ENCODE measurements at regions not wholly inside any gene's neighbourhood (a gene's known extent, or its start where the extent isn't known, plus 50 kb on each side); places are given as distances from the start of the nearest gene placed in this dataset.
A peak's percentile ranks its signal among the peaks of the same experiment; 100 is the strongest.

DNA sequence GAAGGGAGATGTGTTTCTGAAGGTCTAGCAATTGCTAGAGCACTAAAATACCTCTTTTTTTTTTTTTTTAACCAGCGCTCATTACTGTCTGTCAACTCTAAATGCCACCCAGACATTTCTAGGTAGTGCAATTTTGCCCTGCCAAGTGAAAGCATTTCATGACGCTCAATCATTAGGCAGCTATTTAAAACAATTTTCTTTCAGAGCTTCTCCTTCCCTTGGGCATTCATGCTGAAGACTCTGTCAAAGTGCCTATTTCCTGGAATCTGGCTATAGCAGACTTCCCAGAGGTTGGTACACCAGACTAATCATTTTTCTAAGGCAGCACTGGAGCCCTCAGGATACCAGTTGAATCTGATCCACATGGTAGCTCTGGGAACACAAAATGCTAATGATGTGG lies 97.0 kb upstream of the ANKRD55 start:
- DNase-seq (ENCODE audit: low read depth in 2 of 3, low spot score in 1 of 3), result no peak

DNA sequence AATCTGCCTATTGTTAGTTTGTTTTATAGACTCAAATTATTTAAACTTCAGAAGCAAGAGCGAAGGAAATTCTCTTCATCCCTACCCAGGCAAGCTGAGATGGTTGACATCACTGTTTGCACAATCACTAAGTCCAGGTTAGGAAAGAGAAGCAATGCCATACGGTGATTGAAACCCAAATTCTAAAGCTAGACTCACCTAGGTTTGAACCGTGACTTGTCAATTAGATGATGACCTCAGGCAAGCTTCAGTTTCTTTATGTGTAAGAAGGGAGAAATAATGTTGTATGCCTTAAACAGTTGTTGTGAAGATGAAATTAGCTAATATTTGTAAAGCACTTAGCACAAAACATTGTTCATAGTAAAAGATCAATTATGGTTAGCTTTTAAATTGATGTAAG lies 96.5 kb upstream of the ANKRD55 start:
- no peak for DNase-seq (ENCODE audit: low read depth in 2 of 3, low spot score in 1 of 3)

DNA sequence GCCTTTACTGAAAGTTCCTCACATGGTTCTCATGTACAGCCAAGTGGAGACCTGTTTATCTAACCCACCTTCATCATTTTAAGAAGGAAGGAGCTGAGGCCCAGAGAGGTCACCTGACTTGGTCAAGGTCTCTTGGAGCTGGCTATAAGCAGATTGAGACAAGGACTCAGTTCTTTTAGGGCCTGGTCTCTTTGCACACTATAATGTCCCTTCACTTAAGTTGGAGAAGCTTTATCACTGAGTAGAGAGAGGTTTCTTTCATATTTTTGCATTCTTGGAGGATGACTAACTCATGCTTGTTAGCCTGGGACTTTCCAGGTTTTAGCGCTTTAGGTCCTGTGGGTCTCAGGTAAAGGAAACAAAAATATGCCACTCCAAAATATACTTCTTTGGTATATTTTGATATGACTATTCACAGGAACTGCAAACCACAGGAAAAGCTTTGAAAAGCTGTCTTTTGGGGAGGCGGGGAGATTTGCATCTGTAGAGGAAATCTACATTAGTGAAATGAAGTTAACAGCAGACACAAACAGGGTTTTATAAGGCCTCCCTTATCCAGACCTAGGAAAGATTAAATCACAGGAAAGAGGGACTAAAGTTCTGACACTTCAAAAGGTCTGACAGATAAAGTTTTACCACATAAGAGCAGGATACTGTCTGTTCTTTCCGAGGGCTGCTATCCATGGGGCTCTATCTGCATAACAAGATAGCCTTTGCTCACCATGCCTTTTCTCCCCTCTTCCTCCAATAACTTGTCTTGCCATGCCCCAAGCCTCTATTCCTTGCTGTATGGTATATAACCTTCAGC lies 95.8 kb upstream of the ANKRD55 start:
- peak; percentile 32 to 45 (median 33) for DNase-seq (ENCODE audit: low read depth in 2 of 3, low spot score in 1 of 3)

DNA sequence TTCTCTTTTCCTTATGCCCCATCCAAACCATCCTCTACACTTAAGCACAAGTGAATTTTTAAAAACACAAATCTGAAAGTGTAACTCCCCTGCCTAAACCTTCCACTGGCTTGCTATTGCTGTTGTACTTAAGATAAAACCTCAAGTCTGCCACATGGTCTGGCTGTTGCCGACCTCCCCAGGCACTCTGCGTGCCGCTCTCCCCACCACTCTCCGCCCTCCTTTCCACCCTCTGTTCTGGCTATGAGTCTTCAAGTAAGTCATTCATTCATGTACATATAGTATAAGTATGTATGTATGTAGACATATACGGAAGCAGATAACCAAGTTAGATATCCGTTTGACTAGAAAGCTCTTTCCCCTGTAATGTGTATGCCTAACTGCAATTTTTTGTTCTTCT lies 94.7 kb upstream of the ANKRD55 start:
- DNase-seq (ENCODE audit: low read depth in 2 of 3, low spot score in 1 of 3), result peak; percentile 68 to 83 (median 68)

DNA sequence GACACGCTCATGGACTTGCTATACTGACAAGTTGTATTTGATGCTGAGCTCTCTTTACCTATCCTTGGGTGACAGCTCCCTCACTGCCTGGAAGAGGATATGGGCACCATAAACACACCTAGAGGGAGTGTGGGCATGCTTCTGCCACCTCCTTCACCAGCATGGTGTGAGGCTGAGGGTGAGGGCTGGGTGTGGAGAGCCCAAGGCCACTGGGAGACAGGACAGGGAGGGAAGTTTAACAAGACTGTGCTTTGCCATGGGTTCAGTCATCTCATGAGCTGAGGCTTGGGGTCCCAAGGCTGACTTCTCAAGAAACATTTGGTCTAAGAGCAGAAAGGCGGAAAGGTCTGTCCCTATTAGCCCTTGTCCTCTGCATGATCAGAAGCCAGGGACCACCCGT lies 93.6 kb upstream of the ANKRD55 start:
- no peak for DNase-seq (ENCODE audit: low read depth in 2 of 3, low spot score in 1 of 3)

DNA sequence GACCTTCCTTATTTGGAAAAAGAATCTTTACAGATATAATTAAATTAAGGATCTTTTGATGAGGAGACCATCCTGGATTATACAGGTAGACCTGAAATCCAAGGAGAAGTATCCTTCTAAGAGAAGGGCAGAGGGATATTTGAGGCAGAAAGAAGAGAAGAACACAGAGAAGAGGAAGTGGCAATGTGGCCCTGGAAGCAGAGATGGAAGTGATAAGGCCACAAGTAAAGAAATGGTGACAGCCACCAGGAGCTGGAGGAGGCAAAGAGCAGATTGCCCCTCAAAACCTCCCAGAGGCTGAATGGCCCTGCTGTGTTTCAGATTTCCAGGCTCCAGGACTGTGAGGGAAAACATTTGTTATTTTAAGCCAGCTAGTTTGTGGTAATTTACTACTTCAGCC lies 93.0 kb upstream of the ANKRD55 start:
- DNase-seq (ENCODE audit: low read depth in 2 of 3, low spot score in 1 of 3), result no peak

DNA sequence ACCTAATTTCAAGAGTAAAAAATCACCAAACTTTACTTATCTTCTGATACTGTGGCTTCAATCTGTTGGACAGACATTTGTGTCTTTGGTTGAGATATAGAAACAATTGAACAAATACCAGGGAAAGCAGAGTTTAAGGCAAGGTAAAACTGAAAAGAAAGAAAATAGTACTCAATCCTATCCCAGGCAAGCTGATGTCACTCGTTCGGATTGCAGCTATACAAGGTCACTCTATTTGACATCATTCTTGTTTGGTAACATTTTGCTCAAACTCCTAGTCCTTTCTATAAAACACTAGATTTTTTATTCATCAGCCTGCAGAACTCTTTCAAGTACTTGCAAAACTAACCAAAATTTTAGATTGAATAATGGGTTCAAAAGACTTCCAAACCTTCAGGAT lies 91.9 kb upstream of the ANKRD55 start:
- no peak for DNase-seq (ENCODE audit: low read depth in 2 of 3, low spot score in 1 of 3)

DNA sequence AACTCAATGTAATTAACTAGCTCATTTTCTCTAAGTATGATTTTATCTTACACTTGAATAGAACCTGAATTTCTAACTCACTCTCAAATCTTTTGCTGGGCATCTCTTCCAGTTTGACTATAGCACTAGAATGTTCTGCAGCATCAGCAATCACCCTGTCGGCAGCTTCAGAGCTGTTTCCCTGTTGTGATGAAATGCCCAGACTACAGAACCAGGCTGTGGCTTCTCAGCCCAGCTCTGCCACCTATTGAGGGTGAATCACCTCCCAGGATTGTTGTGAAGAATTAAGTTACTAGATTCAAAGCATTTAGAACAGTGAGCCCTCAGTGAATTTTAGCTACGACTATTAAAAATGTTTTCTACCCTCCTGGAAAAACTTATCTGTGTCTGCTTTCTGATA lies 90.4 kb upstream of the ANKRD55 start:
- no peak for DNase-seq (ENCODE audit: low read depth in 2 of 3, low spot score in 1 of 3)

DNA sequence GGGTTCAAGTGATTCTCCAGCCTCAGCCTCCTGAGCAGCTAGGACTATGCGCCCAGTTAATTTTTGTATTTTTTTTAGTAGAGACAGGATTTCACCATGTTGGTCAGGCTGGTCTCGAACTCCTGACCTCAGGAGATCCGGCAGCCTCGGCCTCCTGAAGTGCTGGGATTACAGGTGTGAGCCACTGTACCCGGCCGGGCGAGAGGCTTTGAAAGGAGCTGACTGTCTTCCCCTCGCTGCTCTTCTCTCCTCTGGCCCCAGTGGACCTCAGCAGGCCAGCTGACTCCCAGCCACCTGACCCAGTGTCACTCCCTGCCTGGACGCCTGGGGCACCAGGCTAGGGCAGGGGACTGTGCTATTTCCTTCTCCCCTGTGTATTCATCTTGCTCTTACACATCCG lies 89.5 kb upstream of the ANKRD55 start:
- no peak for DNase-seq (ENCODE audit: low read depth in 2 of 3, low spot score in 1 of 3)

DNA sequence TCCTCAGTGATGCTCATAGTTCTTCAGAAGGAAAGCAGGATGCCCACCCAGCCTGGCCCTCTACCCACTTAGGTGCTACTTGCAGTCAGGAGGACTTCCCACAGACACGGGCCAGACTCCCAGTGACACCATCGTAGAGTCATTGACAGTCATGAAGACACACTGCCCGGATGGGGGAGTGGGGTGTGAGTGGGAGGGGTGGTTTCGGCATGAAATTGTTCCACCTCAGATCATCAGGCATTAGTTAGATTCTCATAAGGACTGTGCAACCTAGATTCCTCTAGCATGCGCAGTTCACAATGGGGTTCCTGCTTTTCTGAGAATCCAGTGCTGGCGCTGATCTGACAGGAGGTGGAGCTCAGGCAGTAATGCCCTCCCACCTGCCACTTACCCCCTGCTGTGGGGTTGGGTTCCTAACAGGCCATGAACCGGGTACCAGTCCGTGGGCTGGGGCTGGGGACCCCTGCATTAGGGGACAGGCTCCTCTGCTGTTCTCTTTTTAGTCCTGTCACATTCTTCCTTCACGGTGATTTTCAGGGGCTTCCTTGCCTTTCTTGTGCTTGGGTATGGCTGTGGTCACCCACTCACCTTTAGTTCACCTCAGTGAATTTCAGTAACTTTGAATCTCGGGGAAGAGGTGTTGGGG lies 88.2 kb upstream of the ANKRD55 start:
- DNase-seq (ENCODE audit: low read depth in 2 of 3, low spot score in 1 of 3), result peak in 2 of 3 donors; percentile 28 to 37

DNA sequence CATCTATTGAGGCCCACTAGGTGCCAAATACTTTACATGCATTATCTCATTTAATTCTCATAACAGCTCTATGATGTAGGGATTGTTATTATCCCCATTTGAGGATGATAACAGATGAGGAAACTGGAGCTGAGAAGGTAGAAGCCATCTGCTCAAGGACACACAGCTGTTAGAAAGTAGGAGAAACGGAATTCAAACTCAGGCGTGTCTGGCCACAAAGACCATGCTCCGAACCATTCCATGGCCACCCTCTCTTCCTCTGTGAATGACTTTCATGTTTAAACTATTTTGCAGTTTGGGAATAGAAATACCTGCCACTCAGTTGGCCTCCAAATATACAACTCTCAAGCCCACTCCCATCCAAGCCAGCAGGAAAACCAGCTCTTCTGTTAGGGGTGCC lies 87.6 kb upstream of the ANKRD55 start:
- no peak for DNase-seq (ENCODE audit: low read depth in 2 of 3, low spot score in 1 of 3)

DNA sequence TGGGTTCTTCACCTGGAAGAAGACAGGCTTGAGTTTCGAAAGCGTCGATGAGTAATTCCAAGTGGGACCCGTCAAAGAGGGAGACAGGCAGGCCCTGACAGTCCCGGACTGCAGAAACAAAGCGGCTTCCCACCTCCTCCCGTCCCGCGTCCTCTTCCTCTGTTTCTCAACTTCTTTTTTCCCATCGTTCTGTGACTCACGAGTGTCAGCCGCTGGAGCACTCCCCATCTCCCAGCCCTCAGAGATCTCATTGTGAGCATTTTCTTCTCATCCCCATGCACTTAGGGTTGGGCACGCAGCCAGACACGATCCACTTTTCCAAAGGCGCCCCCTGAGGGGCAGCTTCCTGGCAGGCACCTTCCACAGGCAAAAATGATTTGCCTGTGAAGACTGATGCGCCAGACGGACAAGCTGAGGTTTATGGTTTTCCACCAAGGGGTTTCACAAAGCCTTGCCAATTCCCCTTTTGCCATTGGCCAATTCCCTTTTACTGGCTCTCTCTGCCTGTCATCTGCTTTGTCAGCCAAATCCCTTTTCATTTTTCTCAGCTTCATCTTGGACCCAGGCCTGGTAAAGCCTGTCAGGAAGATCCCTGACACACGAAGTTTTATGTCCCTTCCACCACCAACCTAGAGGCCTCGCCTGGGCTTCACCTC lies 86.5 kb upstream of the ANKRD55 start:
- DNase-seq (ENCODE audit: low read depth in 2 of 3, low spot score in 1 of 3), result no peak

DNA sequence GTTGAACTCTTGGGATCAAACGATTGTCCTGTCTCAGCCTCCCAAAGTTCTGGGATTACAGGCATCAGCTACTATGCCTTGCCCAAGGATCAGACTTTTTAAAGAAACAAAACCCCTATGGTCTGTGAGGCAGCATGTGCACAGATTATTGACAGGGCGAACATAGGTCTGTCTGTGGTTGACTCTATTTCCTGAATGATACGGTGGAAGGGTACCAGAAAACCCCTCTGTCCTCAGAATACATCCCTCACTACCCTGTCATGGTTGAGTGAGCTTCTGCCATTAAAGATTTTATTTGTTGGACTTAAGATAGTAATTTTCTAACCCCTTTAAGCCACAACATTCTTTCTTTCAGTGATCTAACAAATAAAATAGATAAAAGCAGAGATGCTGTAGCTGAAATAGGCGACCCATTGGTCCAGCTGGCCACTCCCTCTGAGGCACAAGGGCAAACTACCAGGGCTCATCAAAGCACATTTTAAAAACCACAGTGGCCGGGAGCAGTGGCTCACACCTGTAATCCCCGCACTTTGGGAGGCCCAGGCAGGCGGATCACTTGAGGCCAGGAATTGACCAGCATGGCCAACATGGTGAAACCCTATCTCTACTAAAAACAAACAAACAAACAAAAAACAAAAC lies 84.9 kb upstream of the ANKRD55 start:
- DNase-seq (ENCODE audit: low read depth in 2 of 3, low spot score in 1 of 3), result no peak

DNA sequence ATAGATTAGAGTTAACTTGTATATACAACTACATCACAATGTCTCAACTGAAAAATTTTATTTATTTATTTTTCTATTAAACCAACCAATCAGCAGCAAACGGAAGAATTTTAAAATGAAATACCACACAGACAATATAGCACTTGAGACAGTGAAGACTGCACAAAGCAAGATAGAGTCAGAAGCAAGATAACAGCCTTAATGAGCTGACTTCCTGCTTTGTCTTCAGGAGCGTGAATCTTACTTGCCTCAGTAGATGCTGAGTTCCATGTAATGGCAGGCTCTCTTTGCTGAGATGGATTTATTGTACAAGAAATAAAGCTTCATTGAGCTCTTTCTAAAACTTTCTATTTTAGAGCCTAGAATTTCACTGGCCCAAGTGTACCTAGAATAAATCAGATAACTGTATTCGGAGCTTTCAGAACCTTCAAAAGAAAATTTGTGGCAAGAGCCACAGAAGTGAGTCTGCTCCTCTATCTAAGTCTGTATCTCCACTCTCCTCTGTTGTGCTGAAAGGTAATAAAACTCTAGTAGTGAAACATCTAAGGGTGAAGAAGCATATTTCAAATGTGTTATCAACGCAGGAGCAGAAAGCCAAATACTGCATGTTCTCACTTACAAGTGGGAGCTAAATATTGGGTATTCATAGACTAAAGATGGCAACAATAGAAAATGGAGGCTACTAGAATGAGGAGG lies 83.3 kb upstream of the ANKRD55 start:
- DNase-seq (ENCODE audit: low read depth in 2 of 3, low spot score in 1 of 3), result no peak

DNA sequence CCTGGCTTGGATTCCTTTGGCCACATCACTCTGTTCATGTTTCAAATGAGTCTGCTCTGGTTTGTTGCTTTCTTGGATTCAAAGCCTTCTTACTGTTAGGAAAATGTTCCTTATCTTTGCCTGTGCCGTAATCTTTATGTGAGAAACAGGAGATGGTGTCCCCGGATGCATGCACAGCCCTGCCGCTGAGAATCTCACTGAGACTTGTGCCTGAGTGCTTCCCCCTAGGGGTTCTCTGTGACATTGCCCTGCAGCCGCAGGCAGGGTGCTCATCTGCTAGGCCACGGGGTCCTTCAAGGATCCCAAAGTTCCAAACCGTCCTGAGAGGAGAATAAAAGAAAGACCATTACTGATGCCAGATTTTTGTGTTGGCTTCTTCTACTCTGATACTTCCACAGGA lies 81.4 kb upstream of the ANKRD55 start:
- peak in 1 of 3 donors; percentile 45 for DNase-seq (ENCODE audit: low read depth in 2 of 3, low spot score in 1 of 3)

DNA sequence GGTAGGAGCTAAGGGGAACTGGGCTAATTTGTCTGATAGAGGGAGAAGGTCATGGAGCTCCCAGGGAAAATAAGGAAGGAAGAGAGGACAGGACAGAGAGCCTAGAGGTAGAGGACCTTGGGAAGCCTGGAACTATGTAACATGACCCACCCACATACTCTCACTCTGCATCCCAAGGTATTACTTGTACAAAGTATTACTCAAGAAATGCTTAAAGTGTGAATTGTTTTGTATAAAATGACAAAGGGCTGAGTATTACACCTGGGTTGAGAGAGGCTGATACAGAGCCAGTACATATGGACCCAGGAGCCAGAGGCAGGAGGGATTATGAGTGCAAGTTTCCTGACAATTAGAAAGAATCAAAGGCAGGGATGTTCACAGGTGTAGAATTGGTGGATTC lies 80.5 kb upstream of the ANKRD55 start:
- no peak for DNase-seq (ENCODE audit: low read depth in 2 of 3, low spot score in 1 of 3)

DNA sequence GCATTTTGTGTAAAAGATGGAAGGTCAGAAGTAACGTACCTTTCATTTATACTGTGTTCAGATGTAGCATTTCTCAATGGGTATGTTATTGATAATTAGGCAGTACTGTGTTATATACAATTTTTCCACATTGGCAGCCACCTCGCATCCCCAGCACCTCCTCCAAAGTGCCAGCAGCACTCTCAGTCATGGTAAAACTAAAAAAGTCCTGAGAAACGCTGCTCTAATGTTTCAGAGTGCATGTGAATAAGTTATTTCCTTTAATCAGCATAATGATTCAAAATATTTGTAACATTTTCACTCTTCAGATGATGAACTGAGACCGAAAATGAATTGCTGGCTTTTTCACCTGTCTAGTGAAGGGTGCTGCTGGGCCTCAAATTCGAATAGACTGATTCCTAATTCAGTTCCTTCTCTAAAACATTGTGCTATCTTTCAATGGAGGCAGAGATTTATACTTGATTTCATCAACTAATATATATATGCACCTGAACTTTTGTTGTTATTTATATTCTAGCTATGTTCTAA lies 79.9 kb upstream of the ANKRD55 start:
- no peak for DNase-seq (ENCODE audit: low read depth in 2 of 3, low spot score in 1 of 3)

DNA sequence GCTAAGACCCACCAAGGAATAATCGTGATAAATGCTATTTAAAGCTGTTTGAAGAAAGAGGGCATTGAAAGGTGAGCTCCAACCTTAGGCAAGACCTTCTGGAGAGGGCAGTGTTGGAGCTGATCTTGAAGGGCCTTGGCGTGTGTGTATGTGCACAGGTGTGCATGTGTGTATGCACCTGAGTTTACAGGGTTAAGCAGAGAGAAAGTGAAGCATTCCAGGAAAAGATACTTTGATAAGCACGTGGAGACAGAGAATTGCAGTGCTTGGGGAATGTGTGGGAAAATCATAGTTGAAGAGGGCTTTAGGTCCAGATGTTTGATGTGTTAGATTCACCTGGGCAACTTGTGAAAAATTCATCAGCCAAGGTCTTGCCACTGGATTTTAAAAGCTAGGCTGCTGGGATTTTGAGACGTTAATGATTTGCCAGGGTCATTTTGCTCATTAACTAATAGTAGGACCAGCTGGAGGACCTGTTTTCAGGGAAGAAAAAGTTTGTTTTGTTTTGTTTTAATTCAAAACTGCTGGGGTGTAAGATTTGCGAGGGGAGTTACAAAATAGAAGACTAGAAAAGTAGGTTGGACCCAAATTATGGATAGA lies 78.3 kb upstream of the ANKRD55 start:
- DNase-seq (ENCODE audit: low read depth in 2 of 3, low spot score in 1 of 3), result no peak

DNA sequence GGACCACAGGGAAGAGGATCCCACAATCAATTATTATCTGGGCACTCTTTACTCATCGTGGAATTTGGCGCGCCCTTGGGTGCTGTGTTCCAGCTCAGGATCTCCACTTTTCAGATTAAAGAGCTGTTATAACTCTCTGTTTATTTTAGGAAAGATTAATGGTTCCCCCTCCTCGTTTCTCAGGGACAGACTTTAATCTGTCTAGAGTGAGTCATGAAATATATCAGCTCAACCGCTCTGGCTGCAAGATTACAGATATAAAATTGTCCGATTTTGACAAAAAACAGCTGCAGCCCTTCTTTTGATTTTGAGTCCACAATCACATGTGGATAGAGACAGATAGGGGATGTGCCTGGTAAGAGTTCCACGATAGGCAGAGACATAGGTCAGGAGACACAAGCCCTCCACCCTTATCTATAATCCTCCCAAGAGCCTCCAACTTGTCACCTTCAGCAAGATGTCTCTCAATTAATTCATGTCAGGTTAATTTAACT lies 77.6 kb upstream of the ANKRD55 start:
- no peak for DNase-seq (ENCODE audit: low read depth in 2 of 3, low spot score in 1 of 3)

DNA sequence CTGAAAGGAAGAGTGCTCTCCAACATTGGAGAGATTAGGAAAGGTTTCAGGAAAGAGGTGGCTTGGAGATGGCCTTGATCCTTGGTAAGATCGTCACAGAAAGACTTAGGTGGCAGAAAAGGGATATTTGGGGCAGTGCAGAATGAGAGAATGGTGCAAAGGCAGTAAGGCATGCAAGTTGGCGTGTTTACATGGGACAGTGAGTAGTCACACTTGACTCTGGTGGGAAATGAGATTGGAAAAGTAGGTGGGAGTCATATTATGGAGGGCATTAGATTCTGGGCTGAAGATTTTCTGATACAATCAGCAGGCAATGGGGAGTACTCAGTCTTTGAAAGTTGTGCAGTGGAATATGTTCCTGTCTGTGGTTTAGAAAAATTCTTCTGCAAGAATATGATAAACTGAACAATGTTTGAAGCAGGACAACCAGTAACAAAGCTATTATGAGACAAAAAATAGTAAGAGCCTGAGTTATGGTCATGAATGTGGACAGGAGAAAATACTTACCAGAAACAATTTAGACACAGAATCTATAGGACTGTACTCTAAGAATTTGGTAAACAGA lies 76.2 kb upstream of the ANKRD55 start:
- no peak for DNase-seq (ENCODE audit: low read depth in 2 of 3, low spot score in 1 of 3)

Data from stimulated activated CD4-positive, alpha-beta T cell treated with anti-CD3 and anti-CD28 coated beads, Interleukin-12 subunit alpha, Interleukin-12 subunit beta, amount 100 ng/mL, for 48 hours (primary cell).